ENCODE measurements at regions not wholly inside any gene's neighbourhood (a gene's known extent, or its start where the extent isn't known, plus 50 kb on each side); places are given as distances from the start of the nearest gene placed in this dataset.

DNA sequence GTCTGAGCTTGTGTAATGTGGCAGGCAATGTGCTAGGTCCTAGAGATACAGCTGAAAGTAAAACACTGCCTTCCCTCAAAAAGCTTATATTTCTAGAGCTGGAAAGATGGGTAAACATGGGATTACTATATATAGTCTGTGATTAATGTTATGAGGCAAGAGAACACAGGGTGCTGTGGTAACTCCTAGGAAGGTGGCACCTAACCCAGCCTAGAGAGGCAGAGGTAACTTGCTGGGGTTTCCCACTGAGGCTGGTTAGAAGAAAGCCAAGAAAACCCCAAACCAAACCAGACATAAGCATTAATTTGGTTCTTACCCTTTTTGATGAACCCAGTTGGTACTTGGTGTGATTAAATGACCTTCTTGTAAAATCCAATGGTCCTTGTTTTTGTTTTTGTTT lies 315.0 kb downstream of the PPP1R2C start:
- no peaks in the 10 kb centered on the region for H3K4me1 ChIP-seq
- no peaks in the 10 kb centered on the region for H3K36me3 ChIP-seq
- H3K9me3 ChIP-seq, result no peaks in the 10 kb centered on the region
- no peak overlapping the region for H3K27ac ChIP-seq
- no peak for TF ChIP-seq POLR2A (IDR thresholded peaks at IDR 0.05)
- TF ChIP-seq CTCF (IDR thresholded peaks at IDR 0.05), result no peak
- DNase-seq, result no peak
- no peaks in the 10 kb centered on the region for H3K27me3 ChIP-seq
- no peak overlapping the region for H3K4me3 ChIP-seq

DNA sequence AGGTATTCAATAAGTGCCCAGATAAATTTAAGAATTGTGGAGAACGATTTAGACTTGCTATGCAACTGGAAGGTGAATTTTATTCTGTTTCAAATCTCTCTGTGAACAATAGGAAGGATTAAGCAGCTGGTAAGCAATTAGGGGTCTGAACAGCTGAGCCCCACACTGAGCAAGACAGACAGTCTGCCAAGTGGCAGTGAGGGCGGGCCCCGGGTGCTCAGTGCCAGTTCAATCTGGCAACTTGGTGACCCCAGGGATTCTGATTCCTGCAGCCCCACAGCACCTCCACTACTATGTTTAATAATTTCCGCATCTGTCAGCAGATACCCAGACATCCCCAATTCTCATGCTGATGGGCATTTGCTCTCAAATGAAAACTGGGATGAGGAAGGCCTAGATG lies 317.3 kb downstream of the PPP1R2C start:
- H3K9me3 ChIP-seq, result no peaks in the 10 kb centered on the region
- no peaks in the 10 kb centered on the region for H3K36me3 ChIP-seq
- no peaks in the 10 kb centered on the region for H3K4me1 ChIP-seq
- no peaks in the 10 kb centered on the region for H3K27me3 ChIP-seq
- no peak for DNase-seq
- no peak for TF ChIP-seq CTCF (IDR thresholded peaks at IDR 0.05)
- no peak for TF ChIP-seq POLR2A (IDR thresholded peaks at IDR 0.05)
- H3K4me3 ChIP-seq, result no peak overlapping the region
- no peak overlapping the region for H3K27ac ChIP-seq

DNA sequence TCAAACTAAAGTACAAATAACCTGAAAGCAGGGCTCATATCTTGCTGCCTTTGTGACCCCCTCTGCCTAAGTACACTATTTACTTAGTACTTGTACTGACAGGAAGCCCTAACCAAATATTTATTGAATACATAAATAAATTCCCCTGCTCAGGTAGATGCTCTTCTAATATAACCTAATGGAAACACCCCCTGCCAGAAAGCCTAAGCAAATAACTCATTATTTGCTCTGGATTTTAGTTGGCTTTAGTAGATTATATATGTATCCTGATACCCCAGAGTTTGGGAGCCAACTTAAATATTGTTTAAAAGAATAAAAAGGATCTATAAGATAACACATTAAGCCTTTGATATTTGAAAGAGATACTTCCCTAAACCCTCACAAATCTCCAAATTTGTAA lies 318.2 kb downstream of the PPP1R2C start:
- Histone ChIP-seq H3K4me1 (no peaks in the 10 kb centered on the region), H3K27me3 (no peaks in the 10 kb centered on the region), H3K36me3 (no peaks in the 10 kb centered on the region), H3K4me3 (no peak overlapping the region), H3K27ac (no peak overlapping the region), H3K9me3 (no peaks in the 10 kb centered on the region)
- no peak for TF ChIP-seq CTCF (IDR thresholded peaks at IDR 0.05)
- no peak for TF ChIP-seq POLR2A (IDR thresholded peaks at IDR 0.05)
- DNase-seq, result no peak

GRCh38 chrX:42456176-42456700 lies 321.7 kb downstream of the PPP1R2C start:
- no peaks in the 10 kb centered on the region for H3K27me3 ChIP-seq
- DNase-seq, result no peak
- H3K36me3 ChIP-seq, result no peaks in the 10 kb centered on the region
- no peaks in the 10 kb centered on the region for H3K9me3 ChIP-seq
- H3K4me1 ChIP-seq, result no peaks in the 10 kb centered on the region
- H3K4me3 ChIP-seq, result no peak overlapping the region
- no peak overlapping the region for H3K27ac ChIP-seq
- TF ChIP-seq CTCF (IDR thresholded peaks at IDR 0.05), result no peak
- TF ChIP-seq POLR2A (IDR thresholded peaks at IDR 0.05), result no peak

DNA sequence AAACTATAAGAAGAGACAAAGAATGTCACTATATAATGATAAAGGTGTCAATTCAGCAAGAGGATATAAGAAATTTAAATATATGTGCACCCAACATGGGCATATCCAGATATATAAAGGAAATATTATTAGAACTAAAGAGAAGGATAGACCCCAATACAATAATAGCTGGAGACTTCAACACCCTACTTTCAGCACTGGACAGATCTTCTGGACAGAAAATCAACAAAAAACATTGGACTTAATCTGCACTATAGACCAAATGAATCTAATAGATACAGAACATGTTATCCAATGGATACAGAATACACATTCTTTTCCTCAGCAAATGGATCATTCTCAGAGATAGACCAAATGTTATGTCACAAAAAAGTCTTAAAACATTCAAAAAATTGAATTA lies 327.7 kb downstream of the PPP1R2C start:
- Histone ChIP-seq H3K4me3 (no peak overlapping the region), H3K4me1 (no peaks in the 10 kb centered on the region), H3K9me3 (no peaks in the 10 kb centered on the region), H3K27ac (no peak overlapping the region), H3K27me3 (no peaks in the 10 kb centered on the region), H3K36me3 (no peaks in the 10 kb centered on the region)
- no peak for DNase-seq
- no peak for TF ChIP-seq CTCF (IDR thresholded peaks at IDR 0.05)
- TF ChIP-seq POLR2A (IDR thresholded peaks at IDR 0.05), result no peak

DNA sequence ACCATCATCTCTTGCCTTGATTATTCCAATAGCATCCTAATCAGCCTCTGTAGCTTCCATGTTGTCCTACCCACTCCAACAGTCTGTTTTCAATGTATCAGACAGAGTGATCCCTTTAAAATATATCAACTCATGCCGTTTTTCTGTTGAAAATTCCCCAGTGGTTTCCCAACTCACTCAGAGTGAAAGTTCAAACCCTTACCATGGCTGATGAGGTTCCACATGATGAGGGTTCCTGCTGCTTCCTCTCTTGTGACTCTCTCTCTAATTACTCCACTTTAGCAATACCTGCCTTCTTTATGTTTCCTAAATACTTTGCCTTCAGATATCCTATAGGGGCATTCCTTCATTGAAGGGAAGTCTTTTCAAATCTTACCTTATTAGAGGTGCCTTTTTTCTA lies 334.7 kb downstream of the PPP1R2C start:
- Histone ChIP-seq H3K27me3 (no peaks in the 10 kb centered on the region), H3K27ac (no peak overlapping the region), H3K9me3 (no peaks in the 10 kb centered on the region), H3K4me1 (no peaks in the 10 kb centered on the region), H3K36me3 (no peaks in the 10 kb centered on the region), H3K4me3 (no peak overlapping the region)
- no peak for DNase-seq
- no peak for TF ChIP-seq CTCF (IDR thresholded peaks at IDR 0.05)
- TF ChIP-seq POLR2A (IDR thresholded peaks at IDR 0.05), result no peak

All from Peyer's patch (tissue), 4 donors.